ENCODE measurements at regions not wholly inside any gene's neighbourhood (a gene's known extent, or its start where the extent isn't known, plus 50 kb on each side); places are given as distances from the start of the nearest gene placed in this dataset.

DNA sequence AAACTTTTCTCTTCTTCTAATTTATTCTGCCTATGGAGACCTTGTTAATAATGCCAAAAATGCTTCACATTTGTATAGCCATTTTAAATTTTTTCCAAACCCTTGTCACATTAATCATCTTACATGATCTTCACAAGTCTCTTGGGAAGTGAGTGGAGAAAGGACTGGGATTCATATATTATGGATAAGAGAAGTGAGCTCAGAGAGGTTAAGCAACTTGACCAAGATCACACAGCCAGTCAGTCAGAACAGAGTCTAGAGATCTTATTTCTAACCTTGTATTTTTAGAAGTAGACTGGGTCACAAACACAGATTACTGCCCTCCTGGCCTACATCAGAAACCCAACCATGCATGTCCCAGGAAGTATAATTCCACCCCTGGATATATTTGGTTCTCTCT, 218.0 kb upstream of the ADRA1B start:
- TF ChIP-seq CTCF (IDR thresholded peaks at IDR 0.05; ENCODE audit: borderline replicate concordance, extremely low read depth, low read length, poor library complexity, severe bottlenecking) (no peak), EZH2 (IDR thresholded peaks at IDR 0.05; ENCODE audit: borderline replicate concordance, low read depth, low read length, severe bottlenecking) (no peak)
